H1 (cell line): ENCODE measurements at regions not wholly inside any gene's neighbourhood (a gene's known extent, or its start where the extent isn't known, plus 50 kb on each side); places are given as distances from the start of the nearest gene placed in this dataset.

ENCODE experiments used
- CTCF ChIA-PET: fragments of 300-600 bp; sonication (Branson Sonifier 250); formaldehyde crosslinking; loops from one replicate; lab custom pipeline; 2021; ENCODE audit not compliant: partially characterized antibody; lab: Charles Lee
- POLR2A ChIA-PET: fragments of 300-600 bp; sonication (Branson Sonifier 250); formaldehyde crosslinking; loops from one replicate; lab custom pipeline; 2021; ENCODE audit warnings: inconsistent platforms; ENCODE audit not compliant: partially characterized antibody; lab: Charles Lee
- DNase-seq, 2 experiments: peaks; one replicate each; pipeline versions ENCODE4 v3.0.0 to v3.0.0-alpha.2; 2010 to 2022; ENCODE audit warnings: low spot score in 2 of 2, low read depth in 1 of 2, mixed read lengths in 1 of 2
- FAIRE-seq: peaks from 2 replicates; lab custom pipeline; 2011; peaks lifted over from hg19 to GRCh38; lab: Jason Lieb, UNC
- H2AFZ ChIP-seq: 2 replicates; pipeline ENCODE4 v1.8.1; 2012; ENCODE audit warnings: low read length, inconsistent platforms
- H2AK5ac ChIP-seq: 2 replicates; pipeline ENCODE4 v1.6.1; 2013; ENCODE audit warnings: low read depth, low read length
- H2BK120ac ChIP-seq: replicated peaks from 2 replicates; pipeline ENCODE3; 2013; ENCODE audit warnings: low read depth, low read length, inconsistent platforms
- H2BK12ac ChIP-seq: 2 replicates; pipeline ENCODE4 v1.6.1; 2013; ENCODE audit warnings: low read depth, low read length
- H2BK15ac ChIP-seq: 2 replicates; pipeline ENCODE4 v1.6.1; 2013; ENCODE audit warnings: low read length
- H2BK20ac ChIP-seq: 2 replicates; pipeline ENCODE4 v1.6.1; 2013; ENCODE audit warnings: low read length
- H2BK5ac ChIP-seq: 2 replicates; pipeline ENCODE4 v1.6.1; 2013; ENCODE audit warnings: low read depth, low read length
- H3K14ac ChIP-seq: 2 replicates; pipeline ENCODE4 v1.6.1; 2013; ENCODE audit warnings: inconsistent platforms; ENCODE audit not compliant: insufficient read length
- H3K18ac ChIP-seq: 2 replicates; pipeline ENCODE4 v1.6.1; 2013; ENCODE audit warnings: low read length; ENCODE audit errors: extremely low read depth
- H3K23ac ChIP-seq: 2 replicates; pipeline ENCODE4 v1.6.1; 2013; ENCODE audit warnings: inconsistent platforms; ENCODE audit not compliant: insufficient read length
- H3K23me2 ChIP-seq: 2 replicates; pipeline ENCODE4 v1.6.1; 2013; ENCODE audit warnings: low read depth, low read length
- H3K27ac ChIP-seq: 2 replicates; pipeline ENCODE4 v1.6.1; 2011; ENCODE audit warnings: low read depth, low read length, inconsistent platforms
- H3K27me3 ChIP-seq, 4 experiments: replicated peaks in 1 of 4; 1 replicate in 1 of 4; 2 replicates in 3 of 4; pipeline versions ENCODE4 v1.6.1 to v1.8.1; 2011 to 2013; ENCODE audit warnings: low read length in 3 of 4, mild to moderate bottlenecking in 3 of 4, inconsistent platforms in 2 of 4, mixed read lengths in 2 of 4, moderate library complexity in 1 of 4; ENCODE audit not compliant: control insufficient read depth in 3 of 4, insufficient read depth in 3 of 4; ENCODE audit errors: extremely low read depth in 1 of 4
- H3K36me3 ChIP-seq, 4 experiments: 2 replicates each; pipeline versions ENCODE4 v1.6.1 to v1.8.1; 2011 to 2013; ENCODE audit warnings: mild to moderate bottlenecking in 4 of 4, low read length in 3 of 4, moderate library complexity in 2 of 4, control low read depth in 1 of 4, inconsistent platforms in 1 of 4; ENCODE audit not compliant: insufficient read depth in 4 of 4, control insufficient read depth in 2 of 4
- H3K4ac ChIP-seq: replicated peaks from 2 replicates; pipeline ENCODE3; 2013; ENCODE audit warnings: low read length, low read depth, mixed read lengths, inconsistent platforms; ENCODE audit not compliant: insufficient read length
- H3K4me1 ChIP-seq, 4 experiments: replicated peaks in 1 of 4; 1 replicate in 1 of 4; 2 replicates in 3 of 4; pipeline versions ENCODE4 v1.6.1 to v1.8.1; 2011 to 2013; ENCODE audit warnings: low read length in 3 of 4, inconsistent platforms in 2 of 4, mixed read lengths in 1 of 4; ENCODE audit not compliant: insufficient read depth in 4 of 4, control insufficient read depth in 3 of 4
- H3K4me2 ChIP-seq, 2 experiments: 2 replicates each; pipeline versions ENCODE4 v1.6.1 to v1.8.1; 2011 to 2013; ENCODE audit warnings: low read depth in 2 of 2, low read length in 2 of 2, control low read depth in 1 of 2, inconsistent platforms in 1 of 2, mild to moderate bottlenecking in 1 of 2; ENCODE audit not compliant: insufficient read depth in 1 of 2
- H3K4me3 ChIP-seq, 4 experiments: fragments of 200-600, 300-600 bp in 1 of 4; sonication (generic), shearing (Covaris generic), sonication (Bioruptor Twin) in 1 of 4; 2 replicates each; pipeline versions ENCODE4 v1.5.1 to v1.8.1; 2011 to 2016; ENCODE audit warnings: low read length in 4 of 4, low read depth in 3 of 4, control low read depth in 2 of 4, inconsistent platforms in 2 of 4, mild to moderate bottlenecking in 2 of 4, mixed read lengths in 1 of 4, moderate library complexity in 1 of 4; ENCODE audit not compliant: insufficient read depth in 2 of 4; ENCODE audit errors: extremely low read depth in 1 of 4
- H3K56ac ChIP-seq: replicated peaks from 2 replicates; pipeline ENCODE3; 2013; ENCODE audit warnings: low read depth, mild to moderate bottlenecking, mixed read lengths, low read length, inconsistent platforms; ENCODE audit not compliant: insufficient read length
- H3K79me1 ChIP-seq: 2 replicates; pipeline ENCODE4 v1.6.1; 2013; ENCODE audit warnings: low read depth, low read length, control low read depth
- H3K79me2 ChIP-seq, 2 experiments: 2 replicates each; pipeline versions ENCODE4 v1.6.1 to v1.8.1; 2012 to 2013; ENCODE audit warnings: low read length in 2 of 2, mild to moderate bottlenecking in 2 of 2, inconsistent platforms in 1 of 2; ENCODE audit not compliant: insufficient read depth in 2 of 2, control insufficient read depth in 1 of 2
- H3K9ac ChIP-seq, 4 experiments: replicated peaks in 1 of 4; 1 replicate in 1 of 4; 2 replicates in 3 of 4; pipeline versions ENCODE4 v1.6.1 to v1.8.1; 2011 to 2013; ENCODE audit warnings: low read depth in 3 of 4, low read length in 3 of 4, control low read depth in 2 of 4, mild to moderate bottlenecking in 2 of 4, moderate library complexity in 2 of 4, inconsistent platforms in 1 of 4; ENCODE audit errors: extremely low read depth in 1 of 4
- H3K9me3 ChIP-seq, 2 experiments: 2 replicates each; pipeline versions ENCODE4 v1.6.1 to v1.8.1; 2012 to 2013; ENCODE audit warnings: mild to moderate bottlenecking in 2 of 2, moderate library complexity in 2 of 2, control low read depth in 1 of 2, inconsistent platforms in 1 of 2, low read depth in 1 of 2, low read length in 1 of 2, mixed read lengths in 1 of 2; ENCODE audit not compliant: insufficient read depth in 2 of 2
- H4K20me1 ChIP-seq, 2 experiments: replicated peaks in 1 of 2; 2 replicates each; pipeline versions ENCODE3 to v1.8.1; 2011 to 2013; ENCODE audit warnings: inconsistent platforms in 2 of 2, low read length in 2 of 2, mild to moderate bottlenecking in 1 of 2; ENCODE audit not compliant: insufficient read depth in 2 of 2, control insufficient read depth in 1 of 2
- H4K5ac ChIP-seq: 2 replicates; pipeline ENCODE4 v1.6.1; 2013; ENCODE audit warnings: low read length, low read depth, mixed read lengths, inconsistent platforms; ENCODE audit not compliant: insufficient read length
- H4K8ac ChIP-seq: 2 replicates; pipeline ENCODE4 v1.8.0; 2013; ENCODE audit warnings: mild to moderate bottlenecking, moderate library complexity, low read length, inconsistent platforms; ENCODE audit not compliant: insufficient read depth; ENCODE audit errors: extremely low read depth
- H4K91ac ChIP-seq: replicated peaks from 2 replicates; pipeline ENCODE3; 2013; ENCODE audit warnings: low read length, mixed read lengths, inconsistent platforms; ENCODE audit not compliant: insufficient read length
- ASH2L ChIP-seq: fragments of 200-600, 300-600 bp; sonication (generic); IDR thresholded peaks from one replicate; pipeline ENCODE4 v1.7.1; 2017; ENCODE audit warnings: low read length
- BCL11A ChIP-seq, 2 experiments: IDR thresholded peaks; one replicate each; pipeline ENCODE4 v1.6.1; 2011; ENCODE audit warnings: low read depth in 2 of 2, low read length in 2 of 2, mild to moderate bottlenecking in 2 of 2
- BRCA1 ChIP-seq: IDR thresholded peaks from 2 replicates; pipeline ENCODE4 v1.6.1; 2012; ENCODE audit warnings: low read depth, low read length, improper control_type of control experiment
- CEBPB ChIP-seq: IDR thresholded peaks from 2 replicates; pipeline ENCODE4 v1.6.1; 2012; ENCODE audit warnings: low read depth, low read length
- GABPA ChIP-seq: IDR thresholded peaks from 2 replicates; pipeline ENCODE4 v1.6.1; 2011; ENCODE audit warnings: mild to moderate bottlenecking, low read length, moderate library complexity, borderline replicate concordance; ENCODE audit not compliant: insufficient read depth
- KDM1A ChIP-seq: fragments of 200-600, 300-600 bp; sonication (generic); IDR thresholded peaks from 2 replicates; pipeline ENCODE4 v1.7.1; 2016; ENCODE audit warnings: mild to moderate bottlenecking, low read length, borderline replicate concordance
- NANOG ChIP-seq: IDR thresholded peaks from 2 replicates; pipeline ENCODE4 v1.6.1; 2011; ENCODE audit warnings: low read length, low read depth, mild to moderate bottlenecking, inconsistent platforms; ENCODE audit not compliant: insufficient read depth, poor library complexity, severe bottlenecking
- NRF1 ChIP-seq: IDR thresholded peaks from 2 replicates; pipeline ENCODE4 v1.6.1; 2011; ENCODE audit warnings: mild to moderate bottlenecking, low read depth, low read length, improper control_type of control experiment
- RXRA ChIP-seq: IDR thresholded peaks from 2 replicates; pipeline ENCODE4 v1.6.1; 2011; ENCODE audit warnings: low read depth, mild to moderate bottlenecking, low read length, moderate library complexity; ENCODE audit not compliant: insufficient read depth
- SIRT6 ChIP-seq: IDR thresholded peaks from one replicate; pipeline ENCODE4 v1.7.1; 2012; ENCODE audit warnings: low read length, inconsistent platforms
- SP2 ChIP-seq: IDR thresholded peaks from 2 replicates; pipeline ENCODE4 v1.6.1; 2012; ENCODE audit warnings: mild to moderate bottlenecking, low read length, inconsistent platforms
- SRF ChIP-seq: IDR thresholded peaks from 2 replicates; pipeline ENCODE4 v1.6.1; 2011; ENCODE audit warnings: mild to moderate bottlenecking, low read depth, low read length, moderate library complexity
- TAF7 ChIP-seq: optimal IDR thresholded peaks from 2 replicates; pipeline ENCODE3; 2011; ENCODE audit warnings: low read depth, mild to moderate bottlenecking, inconsistent platforms, low read length, moderate library complexity, borderline replicate concordance
- WGBS, 2 experiments: shearing (Covaris generic) in 1 of 2; methylation state at CpG; one replicate each; pipeline versions ENCODE4 v1.1.6 to v1.1.7; 2013 to 2015; ENCODE audit warnings: low lambda C conversion rate in 2 of 2, mixed read lengths in 2 of 2, inconsistent platforms in 1 of 2, low coverage in 1 of 2, missing lambda C conversion rate in 1 of 2; ENCODE audit not compliant: insufficient replicate concordance in 2 of 2, insufficient coverage in 1 of 2, insufficient read length in 1 of 2; ENCODE audit errors: extremely low coverage in 1 of 2, missing lambda C conversion rate in 1 of 2; 5-methylcytosine and 5-hydroxymethylcytosine counted together
- TF ChIP-seq, protein P1 (sequence below): IDR thresholded peaks from 2 replicates; pipeline ENCODE4 v1.6.1; 2012; ENCODE audit warnings: low read length, inconsistent platforms

- Histone ChIP-seq H2BK20ac (no peak overlapping the region), H3K79me2 (no peaks in the 10 kb centered on the region), H3K23ac (no peak overlapping the region), H3K79me1 (no peaks in the 10 kb centered on the region), H4K91ac (no peak overlapping the region), H2AFZ (no peak overlapping the region), H3K27ac (no peak overlapping the region), H3K4ac (no peak overlapping the region), H3K27me3 (no peaks in the 10 kb centered on the region), H2BK120ac (no peak overlapping the region), H3K9me3 (no peaks in the 10 kb centered on the region), H2BK12ac (no peak overlapping the region), H3K4me3 (no peak overlapping the region), H3K4me1 (no peaks in the 10 kb centered on the region), H4K8ac (no peak overlapping the region), H2BK15ac (no peak overlapping the region), H3K4me2 (no peak overlapping the region), H3K9ac (no peak overlapping the region), H4K20me1 (no peaks in the 10 kb centered on the region), H2AK5ac (no peak overlapping the region), H3K23me2 (no peaks in the 10 kb centered on the region), H2BK5ac (no peak overlapping the region), H3K14ac (no peak overlapping the region), H3K36me3 (no peaks in the 10 kb centered on the region; a peak in 1 of 8 replicates), H3K18ac (no peak overlapping the region), H3K56ac (no peak overlapping the region), H4K5ac (no peak overlapping the region)
- DNase-seq = no peak
- FAIRE-seq = no peak
- ChIA-PET POLR2A (no interaction called here), CTCF (interaction anchor here (1.0 kb wide), 1 partner anchor 13 kb away, joined by 4 read pairs; no protein-coding TSS in a partner anchor)
- 92% methylated on average over 1 of the region's 1 CpG; no CpG with 5 or more reads in 1 of the 2 experiments for WGBS, 2 experiments
- no peak for TF ChIP-seq SP2
- TF ChIP-seq NRF1 = no peak
- TF ChIP-seq GABPA = no peak
- TF ChIP-seq TAF7 = no peak
- TF ChIP-seq SIRT6 = no peak
- TF ChIP-seq ASH2L = no peak
- TF ChIP-seq CEBPB = no peak
- no peak for TF ChIP-seq BCL11A (IDR thresholded peaks at IDR 0.05; ENCODE audit: low read depth in 2 of 2, low read length in 2 of 2)
- no peak for TF ChIP-seq BRCA1
- TF ChIP-seq NANOG = no peak
- TF ChIP-seq SRF = no peak
- TF ChIP-seq KDM1A = no peak
- TF ChIP-seq, protein P1, sequence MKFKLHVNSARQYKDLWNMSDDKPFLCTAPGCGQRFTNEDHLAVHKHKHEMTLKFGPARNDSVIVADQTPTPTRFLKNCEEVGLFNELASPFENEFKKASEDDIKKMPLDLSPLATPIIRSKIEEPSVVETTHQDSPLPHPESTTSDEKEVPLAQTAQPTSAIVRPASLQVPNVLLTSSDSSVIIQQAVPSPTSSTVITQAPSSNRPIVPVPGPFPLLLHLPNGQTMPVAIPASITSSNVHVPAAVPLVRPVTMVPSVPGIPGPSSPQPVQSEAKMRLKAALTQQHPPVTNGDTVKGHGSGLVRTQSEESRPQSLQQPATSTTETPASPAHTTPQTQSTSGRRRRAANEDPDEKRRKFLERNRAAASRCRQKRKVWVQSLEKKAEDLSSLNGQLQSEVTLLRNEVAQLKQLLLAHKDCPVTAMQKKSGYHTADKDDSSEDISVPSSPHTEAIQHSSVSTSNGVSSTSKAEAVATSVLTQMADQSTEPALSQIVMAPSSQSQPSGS = no peak
- no peak for TF ChIP-seq RXRA
These were observed 67.6 kb upstream of the PHYHIPL start for GRCh38 chr10:59108886-59109288.
